Heart right ventricle (tissue), 16 donors: ENCODE measurements at regions not wholly inside any gene's neighbourhood (a gene's known extent, or its start where the extent isn't known, plus 50 kb on each side); places are given as distances from the start of the nearest gene placed in this dataset.
"Not testable (repeated sequence)": the region's sequence is repeated elsewhere in the genome, so short reads cannot be mapped to it uniquely, and the experiment has no call there.

ENCODE experiments used
- ATAC-seq, 8 donors: fragments of 200-7000 bp; cut with Tn5 transposase; one replicate each; pipeline ENCODE4 v1.9.1; 2020; ENCODE audit warnings: mild to moderate bottlenecking in 8 of 8, moderate library complexity in 8 of 8, moderate number of reproducible peaks in 1 of 8
- DNase-seq, 2 donors: peaks; one replicate each; pipeline ENCODE4 v3.0.0-alpha.2; 2020
- H3K27ac ChIP-seq, 10 donors: fragments of 200-600 bp; sonication (generic) in 2 of 10; one replicate each; pipeline versions ENCODE4 v1.5.0 to v1.8.0; 2020 to 2022; ENCODE audit warnings: mild to moderate bottlenecking in 3 of 10
- H3K27me3 ChIP-seq, 7 donors: fragments of 200-600 bp; one replicate each; pipeline ENCODE4 v1.8.0; 2021 to 2022; ENCODE audit warnings: mild to moderate bottlenecking in 2 of 7
- H3K36me3 ChIP-seq, 9 donors: fragments of 200-600 bp; sonication (generic) in 1 of 9; one replicate each; pipeline versions ENCODE4 v1.5.0 to v1.8.0; 2020 to 2022; ENCODE audit warnings: mild to moderate bottlenecking in 2 of 9
- H3K4me1 ChIP-seq, 9 donors: fragments of 200-600 bp; sonication (generic) in 1 of 9; one replicate each; pipeline versions ENCODE4 v1.5.0 to v1.8.0; 2020 to 2022; ENCODE audit warnings: mild to moderate bottlenecking in 4 of 9
- H3K4me3 ChIP-seq, 10 donors: fragments of 200-600 bp; sonication (generic) in 2 of 10; one replicate each; pipeline versions ENCODE4 v1.5.0 to v1.8.0; 2020 to 2022; ENCODE audit warnings: mild to moderate bottlenecking in 7 of 10, moderate library complexity in 2 of 10
- H3K9me3 ChIP-seq, 11 donors: fragments of 200-600 bp in 10 of 11; sonication (generic) in 2 of 11; one replicate each; pipeline versions ENCODE4 v1.5.0 to v1.8.0; 2013 to 2022; ENCODE audit warnings: mild to moderate bottlenecking in 2 of 11, control low read depth in 1 of 11, moderate library complexity in 1 of 11
- WGBS, 2 donors: extraction: QIAGEN DNeasy Blood & Tissue Kit; methylation state at CpG; one replicate each; pipeline ENCODE4 v1.1.7; 2013; ENCODE audit warnings: inconsistent platforms in 1 of 2; 5-methylcytosine and 5-hydroxymethylcytosine counted together
- intact Hi-C, 10 donors: fragments of 100-400 bp; cut with DNase I; formaldehyde crosslinking; loops; one replicate each; pipeline versions ENCODE4 v1.11.1 to v1.14.2; 2022
- TF ChIP-seq, protein P1 (sequence below), 9 donors: fragments of 200-600 bp; sonication (generic) in 2 of 9; IDR thresholded peaks; one replicate each; pipeline versions ENCODE4 v1.5.0 to v1.8.0; 2021 to 2022; ENCODE audit warnings: antibody characterized with exemption in 9 of 9, mild to moderate bottlenecking in 5 of 9, moderate library complexity in 1 of 9
- donor health status: Arrhythmogenic right ventricular cardiomyopathy.
- donor health status: ischemic (EF 13 %, LVEDD 7.1; RV severe dilation, severe dysfunction).
- donor health status: healthy with polysubstance abuse.
- donor health status: DM: no; HTN: yes; CAD: no.
- donor health status: DM: no; HTN: no; CAD: no.
- donor health status: ischemic (EF 25% LVEDD 6.9; RV normal size, moderate dysfunction).
- donor health status: ischemic (EF 25% LVEDD 5.7; RV mildly dilated, moderate dysfunction).
- donor health status: healthy.
- donor health status: DM: yes; HTN: yes; CAD: no.
- donor health status: Ischemic cardiomyopathy.
- donor health status: ischemic (EF 35%, LVEDD 5.7; RV mildly dilated, moderate dysfunction).
- donor health status: nonischemic (EF 11% LVEDD 7.7; RV severe dilation, severe dysfunction).
- donor health status: DM: yes; HTN: yes; CAD: no.
- donor health status: PGD.
- donor health status: ischemic (EF 29% LVEDD 5.4; RV normal size, mild dysfunction).
- donor health status: nonischemic (EF 23%, LVEDD 6.1; RV moderate dilation, normal function).

DNA sequence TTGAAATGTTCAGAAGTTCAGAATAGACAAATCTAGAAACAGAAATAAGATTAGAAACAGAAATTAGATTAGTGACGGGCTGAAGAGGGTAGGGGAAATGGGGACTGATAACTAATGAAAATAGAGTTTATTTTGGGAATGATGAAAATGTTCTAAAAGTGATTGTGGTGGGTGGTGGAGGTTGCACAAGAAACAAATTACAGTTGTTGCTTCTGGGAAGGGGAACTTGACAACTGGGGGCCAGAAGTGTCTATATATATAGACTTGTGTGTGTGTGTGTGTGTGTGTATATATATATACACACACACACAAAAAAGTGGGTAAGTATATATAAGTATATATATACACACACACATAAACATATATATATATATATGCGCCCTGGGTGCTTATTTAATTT is 86.5 kb upstream of the RREB1 start:
- Histone ChIP-seq H3K4me1 (peaks cover 0 to 3% (median 0%) of the 10 kb centered on the region in 9 donors), H3K4me3 (no peak overlapping the region), H3K36me3 (no peaks in the 10 kb centered on the region), H3K27ac (no peak overlapping the region), H3K9me3 (no peaks in the 10 kb centered on the region), H3K27me3 (no peaks in the 10 kb centered on the region)
- no peak for DNase-seq
- ATAC-seq: no peak
- WGBS, 2 donors: 77 to 79% methylated on average over 2 of the region's 2 CpGs
- intact Hi-C loops: no loop called here
- TF ChIP-seq, protein P1, sequence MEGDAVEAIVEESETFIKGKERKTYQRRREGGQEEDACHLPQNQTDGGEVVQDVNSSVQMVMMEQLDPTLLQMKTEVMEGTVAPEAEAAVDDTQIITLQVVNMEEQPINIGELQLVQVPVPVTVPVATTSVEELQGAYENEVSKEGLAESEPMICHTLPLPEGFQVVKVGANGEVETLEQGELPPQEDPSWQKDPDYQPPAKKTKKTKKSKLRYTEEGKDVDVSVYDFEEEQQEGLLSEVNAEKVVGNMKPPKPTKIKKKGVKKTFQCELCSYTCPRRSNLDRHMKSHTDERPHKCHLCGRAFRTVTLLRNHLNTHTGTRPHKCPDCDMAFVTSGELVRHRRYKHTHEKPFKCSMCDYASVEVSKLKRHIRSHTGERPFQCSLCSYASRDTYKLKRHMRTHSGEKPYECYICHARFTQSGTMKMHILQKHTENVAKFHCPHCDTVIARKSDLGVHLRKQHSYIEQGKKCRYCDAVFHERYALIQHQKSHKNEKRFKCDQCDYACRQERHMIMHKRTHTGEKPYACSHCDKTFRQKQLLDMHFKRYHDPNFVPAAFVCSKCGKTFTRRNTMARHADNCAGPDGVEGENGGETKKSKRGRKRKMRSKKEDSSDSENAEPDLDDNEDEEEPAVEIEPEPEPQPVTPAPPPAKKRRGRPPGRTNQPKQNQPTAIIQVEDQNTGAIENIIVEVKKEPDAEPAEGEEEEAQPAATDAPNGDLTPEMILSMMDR (IDR thresholded peaks at IDR 0.05): no peak

DNA sequence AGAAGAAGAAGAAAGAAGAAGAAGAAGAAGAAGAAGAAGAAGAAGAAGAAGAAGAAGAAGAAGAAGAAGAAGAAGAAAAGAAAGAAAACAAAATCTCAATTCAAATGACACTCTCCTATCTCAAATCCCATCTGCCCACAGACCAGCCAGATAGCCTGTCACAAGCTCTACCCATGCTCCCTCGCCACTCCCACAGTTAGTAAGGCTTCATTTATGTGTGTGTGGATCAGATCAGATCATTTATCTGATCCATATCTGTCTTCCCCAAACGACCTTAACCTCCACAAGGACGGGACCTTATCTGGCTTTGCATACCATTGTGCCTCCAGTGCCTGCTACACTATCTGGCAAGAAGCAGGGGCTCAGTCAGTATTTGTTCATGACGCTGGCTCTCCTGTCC is 81.9 kb upstream of the RREB1 start:
- intact Hi-C loops: no loop called here
- Histone ChIP-seq H3K4me3 (no peak overlapping the region), H3K9me3 (peaks cover 0 to 2% (median 0%) of the 10 kb centered on the region in 11 donors), H3K36me3 (no peaks in the 10 kb centered on the region), H3K27me3 (no peaks in the 10 kb centered on the region), H3K27ac (no peak overlapping the region), H3K4me1 (peaks cover 0 to 3% (median 0%) of the 10 kb centered on the region in 9 donors)
- no peak for ATAC-seq
- TF ChIP-seq, protein P1 (IDR thresholded peaks at IDR 0.05): no peak
- 56% methylated on average over 4 of the region's 4 CpGs for WGBS, 2 donors
- DNase-seq: no peak

DNA sequence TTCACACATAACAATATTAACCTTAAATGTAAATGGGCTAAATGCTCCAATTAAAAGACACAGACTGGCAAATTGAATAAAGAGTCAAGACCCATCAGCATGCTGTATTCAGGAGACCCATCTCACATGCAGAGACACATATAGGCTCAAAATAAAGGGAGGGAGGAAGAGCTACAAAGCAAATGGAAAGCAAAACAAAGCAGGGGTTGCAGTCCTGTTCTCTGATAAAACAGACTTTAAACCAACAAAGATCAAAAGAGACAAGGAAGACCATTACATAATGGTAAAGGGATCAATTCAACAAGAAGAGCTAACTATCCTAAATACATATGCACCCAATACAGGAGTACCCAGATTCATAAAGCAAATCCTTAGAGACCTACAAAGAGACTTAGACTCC is 78.8 kb upstream of the RREB1 start:
- H3K4me1 ChIP-seq: peaks cover 0 to 17% (median 0%) of the 10 kb centered on the region in 9 donors
- H3K9me3 ChIP-seq, H3K27ac ChIP-seq, H3K4me3 ChIP-seq, H3K36me3 ChIP-seq, H3K27me3 ChIP-seq, ATAC-seq, DNase-seq, intact Hi-C loops: not testable (repeated sequence)

DNA sequence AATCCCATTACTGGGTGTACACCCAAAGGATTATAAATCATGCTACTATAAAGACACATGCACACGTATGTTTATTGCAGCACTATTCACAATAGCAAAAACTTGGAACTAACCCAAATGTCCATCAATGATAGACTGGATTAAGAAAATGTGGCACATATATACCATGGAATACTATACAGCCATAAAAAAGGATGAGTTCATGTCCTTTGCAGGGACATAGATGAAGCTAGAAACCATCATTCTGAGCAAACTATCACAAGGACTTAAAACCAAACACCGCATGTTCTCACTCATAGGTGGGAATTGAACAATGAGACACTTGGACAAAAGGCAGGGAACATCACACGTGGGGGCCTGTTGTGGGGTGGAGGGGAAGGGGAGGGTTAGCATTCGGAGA is 76.8 kb upstream of the RREB1 start:
- intact Hi-C loops, H3K27ac ChIP-seq, H3K36me3 ChIP-seq, H3K27me3 ChIP-seq, ATAC-seq, H3K9me3 ChIP-seq, H3K4me3 ChIP-seq, DNase-seq: not testable (repeated sequence)
- WGBS, 2 donors: 65 to 78% methylated on average over 4 of the region's 4 CpGs
- H3K4me1 ChIP-seq: peaks cover 0 to 22% (median 0%) of the 10 kb centered on the region in 9 donors

DNA sequence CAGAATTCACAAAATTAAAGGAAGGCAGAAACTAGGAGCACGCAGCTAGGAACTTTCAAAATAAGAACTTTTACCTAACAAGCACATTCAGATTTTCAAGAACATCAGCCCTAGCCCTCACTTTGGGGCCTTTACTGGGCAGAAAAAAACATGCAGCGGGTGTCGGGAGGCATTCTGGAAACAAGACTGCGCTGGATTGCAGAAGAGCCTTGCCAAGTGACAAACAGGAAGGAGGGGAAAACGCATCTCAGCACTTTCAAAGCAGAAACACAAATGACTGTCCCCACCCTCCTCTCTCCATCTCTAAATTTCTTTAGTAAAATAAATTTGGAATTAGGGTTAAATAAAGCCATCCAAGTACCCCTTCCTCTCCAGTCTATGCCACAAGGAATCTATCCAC is 74.6 kb upstream of the RREB1 start:
- H3K9me3 ChIP-seq: peaks cover 0 to 3% (median 0%) of the 10 kb centered on the region in 11 donors
- H3K27ac ChIP-seq: peak overlapping the region in 1 of 10 donors; percentile 67
- no peak overlapping the region for H3K4me3 ChIP-seq
- TF ChIP-seq, protein P1 (IDR thresholded peaks at IDR 0.05): no peak
- no peak for DNase-seq
- peaks cover 0 to 6% (median 0%) of the 10 kb centered on the region in 7 donors for H3K27me3 ChIP-seq
- intact Hi-C loops: no loop called here
- no peaks in the 10 kb centered on the region for H3K36me3 ChIP-seq
- WGBS, 2 donors: 54 to 60% methylated on average over 5 of the region's 5 CpGs
- peaks cover 0 to 28% (median 0%) of the 10 kb centered on the region in 9 donors for H3K4me1 ChIP-seq
- no peak for ATAC-seq
